ENCODE measurements at regions not wholly inside any gene's neighbourhood (a gene's known extent, or its start where the extent isn't known, plus 50 kb on each side); places are given as distances from the start of the nearest gene placed in this dataset.

DNA sequence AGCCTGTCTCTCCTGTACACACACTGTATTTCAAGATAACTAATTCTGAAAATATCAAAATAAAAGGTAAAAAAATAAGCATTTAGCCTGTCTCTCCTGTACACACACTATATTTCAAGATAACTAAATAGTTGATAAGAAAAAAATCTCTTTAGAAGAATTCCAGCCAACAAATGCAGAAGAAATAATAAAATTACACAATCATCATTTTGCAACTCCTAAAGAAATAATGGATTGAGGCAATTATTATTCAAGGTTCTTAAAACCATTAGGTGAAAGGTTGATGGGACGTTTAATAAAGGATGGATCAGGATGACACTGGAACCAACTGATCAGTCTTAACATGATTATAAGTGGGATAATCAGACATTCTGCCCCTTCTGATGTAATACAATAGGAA lies 148.0 kb upstream of the FN1 start:
- H3K27me3 ChIP-seq = no peaks in the 10 kb centered on the region
- intact Hi-C loops (cut with DNase I) = no loop called here
- WGBS, 2 donors = 42 to 67% methylated on average over 1 of the region's 1 CpG
- no peak overlapping the region for H3K27ac ChIP-seq
- no peaks in the 10 kb centered on the region for H3K36me3 ChIP-seq
- no peak overlapping the region for H3K4me3 ChIP-seq
- no peak for TF ChIP-seq POLR2A (IDR thresholded peaks at IDR 0.05)
- TF ChIP-seq, protein P1, sequence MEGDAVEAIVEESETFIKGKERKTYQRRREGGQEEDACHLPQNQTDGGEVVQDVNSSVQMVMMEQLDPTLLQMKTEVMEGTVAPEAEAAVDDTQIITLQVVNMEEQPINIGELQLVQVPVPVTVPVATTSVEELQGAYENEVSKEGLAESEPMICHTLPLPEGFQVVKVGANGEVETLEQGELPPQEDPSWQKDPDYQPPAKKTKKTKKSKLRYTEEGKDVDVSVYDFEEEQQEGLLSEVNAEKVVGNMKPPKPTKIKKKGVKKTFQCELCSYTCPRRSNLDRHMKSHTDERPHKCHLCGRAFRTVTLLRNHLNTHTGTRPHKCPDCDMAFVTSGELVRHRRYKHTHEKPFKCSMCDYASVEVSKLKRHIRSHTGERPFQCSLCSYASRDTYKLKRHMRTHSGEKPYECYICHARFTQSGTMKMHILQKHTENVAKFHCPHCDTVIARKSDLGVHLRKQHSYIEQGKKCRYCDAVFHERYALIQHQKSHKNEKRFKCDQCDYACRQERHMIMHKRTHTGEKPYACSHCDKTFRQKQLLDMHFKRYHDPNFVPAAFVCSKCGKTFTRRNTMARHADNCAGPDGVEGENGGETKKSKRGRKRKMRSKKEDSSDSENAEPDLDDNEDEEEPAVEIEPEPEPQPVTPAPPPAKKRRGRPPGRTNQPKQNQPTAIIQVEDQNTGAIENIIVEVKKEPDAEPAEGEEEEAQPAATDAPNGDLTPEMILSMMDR (IDR thresholded peaks at IDR 0.05) = no peak
- no peak for DNase-seq
- H3K9me3 ChIP-seq = no peaks in the 10 kb centered on the region
- H3K4me1 ChIP-seq = no peaks in the 10 kb centered on the region

DNA sequence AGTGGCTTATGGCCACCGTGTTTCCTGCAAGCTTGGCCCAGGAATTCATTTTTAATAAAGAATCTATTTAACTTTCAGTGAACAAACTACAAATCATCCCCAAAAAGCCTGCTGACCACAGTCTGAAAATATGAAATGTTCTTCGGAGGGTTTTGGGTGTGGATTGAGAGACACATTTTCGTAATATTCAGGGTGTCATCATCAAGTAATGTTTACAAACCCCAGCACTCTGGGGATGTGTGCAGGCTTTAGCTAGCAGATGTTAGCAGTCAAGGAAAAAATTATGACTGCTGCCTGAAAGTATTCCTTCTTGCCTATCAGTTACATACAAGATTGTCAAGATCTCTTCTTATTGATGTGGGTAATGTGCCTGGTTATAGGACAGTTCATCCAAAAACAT lies 143.9 kb upstream of the FN1 start:
- Histone ChIP-seq H3K4me1 (no peaks in the 10 kb centered on the region), H3K27ac (peak overlapping the region in 1 of 4 donors; percentile 7), H3K9me3 (no peaks in the 10 kb centered on the region), H3K4me3 (no peak overlapping the region), H3K36me3 (no peaks in the 10 kb centered on the region), H3K27me3 (no peaks in the 10 kb centered on the region)
- intact Hi-C loops (cut with DNase I) = no loop called here
- TF ChIP-seq POLR2A (IDR thresholded peaks at IDR 0.05) = no peak
- TF ChIP-seq, protein P1 (IDR thresholded peaks at IDR 0.05) = no peak
- DNase-seq = no peak
- 38 to 49% methylated on average over 3 of the region's 3 CpGs for WGBS, 2 donors

DNA sequence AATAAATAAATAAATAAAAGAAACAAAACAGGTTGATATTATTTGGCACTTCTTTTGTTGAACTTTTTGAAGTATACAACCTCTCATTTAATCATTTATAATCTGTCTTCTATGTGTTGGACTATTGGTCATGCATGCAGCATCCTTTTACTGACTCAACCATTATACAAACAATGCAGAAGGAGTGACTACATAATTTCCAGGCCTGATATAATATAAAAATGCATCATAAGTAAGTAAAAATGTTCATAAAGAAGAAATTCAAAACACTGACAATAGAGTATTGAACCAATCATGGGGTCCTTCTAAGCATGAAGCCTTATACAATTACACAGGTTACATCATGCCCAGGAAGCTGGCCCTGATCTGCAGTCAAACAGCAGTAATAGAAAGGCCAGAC lies 141.5 kb upstream of the FN1 start:
- intact Hi-C loops (cut with DNase I) = no loop called here
- no peak for DNase-seq
- Histone ChIP-seq H3K27me3 (no peaks in the 10 kb centered on the region), H3K36me3 (no peaks in the 10 kb centered on the region), H3K9me3 (no peaks in the 10 kb centered on the region), H3K4me3 (no peak overlapping the region), H3K27ac (no peak overlapping the region), H3K4me1 (no peaks in the 10 kb centered on the region)
- no peak for TF ChIP-seq POLR2A (IDR thresholded peaks at IDR 0.05)
- TF ChIP-seq, protein P1 (IDR thresholded peaks at IDR 0.05) = no peak

DNA sequence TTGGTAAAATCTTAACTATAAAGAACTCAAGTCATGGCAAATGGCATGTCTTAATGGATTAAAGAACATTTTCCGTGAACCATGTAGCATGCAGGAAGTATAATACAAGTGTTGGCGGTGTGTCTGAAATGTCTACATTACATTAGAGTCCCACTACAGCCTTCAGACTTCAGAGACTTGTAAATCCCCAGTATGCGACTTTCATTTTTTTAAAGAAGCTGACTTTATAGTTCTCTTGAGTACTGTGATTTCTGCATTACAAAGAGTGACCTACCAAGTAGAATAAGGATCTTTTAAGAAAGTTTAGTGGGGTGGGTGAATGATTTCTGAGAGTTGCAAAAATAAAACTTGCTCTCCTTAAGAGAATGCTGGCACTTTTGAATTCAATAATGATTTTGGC lies 140.7 kb upstream of the FN1 start:
- Histone ChIP-seq H3K4me1 (no peaks in the 10 kb centered on the region), H3K4me3 (no peak overlapping the region), H3K27ac (no peak overlapping the region), H3K9me3 (no peaks in the 10 kb centered on the region), H3K27me3 (no peaks in the 10 kb centered on the region), H3K36me3 (no peaks in the 10 kb centered on the region)
- no peak for DNase-seq
- intact Hi-C loops (cut with DNase I) = no loop called here
- TF ChIP-seq, protein P1 (IDR thresholded peaks at IDR 0.05) = no peak
- no peak for TF ChIP-seq POLR2A (IDR thresholded peaks at IDR 0.05)
- 84 to 87% methylated on average over 3 of the region's 3 CpGs for WGBS, 2 donors

DNA sequence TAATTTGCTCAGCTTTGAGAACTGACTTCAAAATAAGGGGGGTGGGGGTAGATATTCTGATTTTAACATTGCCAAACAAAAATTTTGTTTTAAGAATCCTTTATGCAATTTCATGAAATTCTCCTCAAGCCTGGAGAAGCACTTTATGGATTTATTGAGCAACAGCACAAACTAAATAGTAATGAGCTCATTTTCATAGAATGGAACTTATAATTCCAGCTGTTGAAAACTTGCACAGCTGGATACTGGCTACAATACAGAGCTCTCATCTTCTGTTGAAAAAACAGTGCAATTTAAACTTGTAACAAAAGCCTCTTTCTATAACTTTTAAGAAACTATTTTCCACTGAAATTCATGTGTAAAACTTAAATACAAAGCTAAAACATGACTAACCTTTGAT lies 137.6 kb upstream of the FN1 start:
- TF ChIP-seq, protein P1 (IDR thresholded peaks at IDR 0.05) = no peak
- TF ChIP-seq POLR2A (IDR thresholded peaks at IDR 0.05) = no peak
- no peak overlapping the region for H3K4me3 ChIP-seq
- H3K27ac ChIP-seq = no peak overlapping the region
- intact Hi-C loops (cut with DNase I) = no loop called here
- no peaks in the 10 kb centered on the region for H3K4me1 ChIP-seq
- no peak for DNase-seq
- no peaks in the 10 kb centered on the region for H3K9me3 ChIP-seq
- no peaks in the 10 kb centered on the region for H3K36me3 ChIP-seq
- H3K27me3 ChIP-seq = no peaks in the 10 kb centered on the region
